ENCODE measurements at regions not wholly inside any gene's neighbourhood (a gene's known extent, or its start where the extent isn't known, plus 50 kb on each side); places are given as distances from the start of the nearest gene placed in this dataset.

DNA sequence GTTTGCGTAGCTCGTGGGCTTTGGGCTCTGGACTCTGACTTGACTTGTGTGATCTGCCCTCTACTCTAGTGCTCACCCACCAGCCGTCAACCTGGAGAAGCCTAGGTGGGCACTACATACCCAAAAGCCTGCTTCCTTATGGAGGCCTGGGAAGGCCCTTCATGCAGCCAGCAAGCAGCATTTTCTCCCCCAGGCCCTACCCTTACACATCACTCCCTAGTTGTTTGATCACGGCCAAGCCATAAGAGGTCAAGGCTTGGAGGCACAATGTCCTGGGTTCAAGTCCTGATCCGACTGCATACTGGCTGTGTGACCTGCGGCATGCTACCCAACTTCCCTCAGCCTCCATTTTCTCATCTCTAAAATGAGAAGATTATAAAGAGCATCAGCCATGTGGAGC, 151.3 kb upstream of the EGFLAM start:
- no peaks in the 10 kb centered on the region for H3K4me1 ChIP-seq (ENCODE audit: insufficient read depth)
- TF ChIP-seq EZH2phosphoT487 (IDR thresholded peaks at IDR 0.05; ENCODE audit: insufficient read depth, low read depth) (no peak), EZH2 (IDR thresholded peaks at IDR 0.05; ENCODE audit: insufficient read depth, poor library complexity, severe bottlenecking) (no peak)
- H3K9ac ChIP-seq: no peak overlapping the region
- 0 out of 2 replicates have a peak, but pooled peaks cover 6% of the 10 kb centered on the region for H3K27me3 ChIP-seq (replicated peaks; ENCODE audit: insufficient read depth)
- no peaks in the 10 kb centered on the region for H3K9me3 ChIP-seq (ENCODE audit: low read depth)
- no peaks in the 10 kb centered on the region for H3K9me2 ChIP-seq (ENCODE audit: insufficient read depth)
- 59 to 64% methylated on average over 6 of the region's 6 CpGs for whole genome bisulfite sequencing, 2 experiments (ENCODE audit: low coverage in 1 of 2, low lambda C conversion rate in 2 of 2, missing lambda C conversion rate in 2 of 2)
- no peak overlapping the region for H2AFZ ChIP-seq
- no peaks in the 10 kb centered on the region for H3K79me2 ChIP-seq (ENCODE audit: insufficient read depth)
- no peaks in the 10 kb centered on the region for H3K36me3 ChIP-seq (ENCODE audit: low read depth)
- no peak overlapping the region for H3K4me3 ChIP-seq
- H3K4me2 ChIP-seq (ENCODE audit: unreplicated experiment): no peak overlapping the region
- H4K20me1 ChIP-seq (ENCODE audit: insufficient read depth): no peaks in the 10 kb centered on the region
- in situ Hi-C loops (cut with MboI): no loop called here
- DNase-seq: no peak
- no peak overlapping the region for H3K27ac ChIP-seq
- no peaks in the 10 kb centered on the region for H3F3A ChIP-seq (ENCODE audit: insufficient read depth)

DNA sequence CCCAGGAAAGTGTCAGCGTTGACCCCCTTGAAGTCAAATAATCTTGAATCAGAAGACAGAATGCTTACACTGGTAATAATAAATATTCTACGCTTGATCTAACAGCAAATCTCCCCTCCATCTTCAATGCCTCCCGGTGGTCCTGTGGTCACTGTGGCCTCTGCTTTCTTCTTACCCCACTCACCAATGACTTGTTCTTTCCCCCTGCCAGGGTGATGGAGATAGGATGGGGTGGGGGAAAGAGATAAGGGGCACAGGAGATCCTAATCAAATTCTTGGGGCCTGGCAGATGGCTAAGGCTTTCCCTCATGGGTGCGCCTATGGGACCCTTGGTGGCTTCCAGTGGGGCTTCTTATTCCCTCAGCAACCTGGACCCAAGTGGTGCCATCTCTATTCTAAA, 152.6 kb upstream of the EGFLAM start:
- no peak overlapping the region for H3K27ac ChIP-seq
- H3K4me1 ChIP-seq (ENCODE audit: insufficient read depth): no peaks in the 10 kb centered on the region
- DNase-seq: no peak
- no peaks in the 10 kb centered on the region for H3K9me3 ChIP-seq (ENCODE audit: low read depth)
- no peaks in the 10 kb centered on the region for H4K20me1 ChIP-seq (ENCODE audit: insufficient read depth)
- in situ Hi-C loops (cut with MboI): no loop called here
- TF ChIP-seq EZH2 (IDR thresholded peaks at IDR 0.05; ENCODE audit: insufficient read depth, poor library complexity, severe bottlenecking) (no peak), EZH2phosphoT487 (IDR thresholded peaks at IDR 0.05; ENCODE audit: insufficient read depth, low read depth) (no peak)
- peaks cover 6% of the 10 kb centered on the region; the same call in 1 of the 2 replicates for H3K27me3 ChIP-seq (replicated peaks; ENCODE audit: insufficient read depth)
- no peaks in the 10 kb centered on the region for H3K79me2 ChIP-seq (ENCODE audit: insufficient read depth)
- no peak overlapping the region for H2AFZ ChIP-seq
- H3K9me2 ChIP-seq (ENCODE audit: insufficient read depth): no peaks in the 10 kb centered on the region
- H3K9ac ChIP-seq: no peak overlapping the region
- H3K36me3 ChIP-seq (ENCODE audit: low read depth): no peaks in the 10 kb centered on the region
- H3K4me3 ChIP-seq: no peak overlapping the region
- no peaks in the 10 kb centered on the region for H3F3A ChIP-seq (ENCODE audit: insufficient read depth)
- WGBS, 2 experiments (ENCODE audit: low coverage in 1 of 2, low lambda C conversion rate in 2 of 2, missing lambda C conversion rate in 2 of 2): 51% methylated on average over 4 of the region's 4 CpGs
- no peak overlapping the region for H3K4me2 ChIP-seq (ENCODE audit: unreplicated experiment)

DNA sequence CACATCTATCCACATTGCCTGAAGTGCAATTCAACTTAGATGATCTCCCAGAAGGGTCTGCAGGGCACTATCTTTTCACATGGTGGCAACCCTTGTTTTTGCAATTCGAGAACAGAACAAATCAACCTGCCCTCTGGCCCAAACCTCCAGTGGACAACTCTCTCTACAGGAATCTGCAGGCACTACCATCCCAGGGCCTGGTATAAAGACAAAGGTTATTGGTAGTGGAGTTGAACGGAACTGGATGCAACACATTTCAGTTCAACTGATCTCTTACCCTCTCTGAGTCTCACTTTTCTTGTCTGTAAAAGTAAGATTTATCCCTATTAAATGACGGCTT, 153.2 kb upstream of the EGFLAM start:
- Histone ChIP-seq H3K27ac (no peak overlapping the region), H3K9me2 (ENCODE audit: insufficient read depth) (no peaks in the 10 kb centered on the region), H3K36me3 (ENCODE audit: low read depth) (no peaks in the 10 kb centered on the region), H3K4me3 (no peak overlapping the region), H4K20me1 (ENCODE audit: insufficient read depth) (no peaks in the 10 kb centered on the region), H3K79me2 (ENCODE audit: insufficient read depth) (no peaks in the 10 kb centered on the region), H3K27me3 (replicated peaks; ENCODE audit: insufficient read depth) (peaks cover 6% of the 10 kb centered on the region; the same call in 1 of the 2 replicates), H3K9me3 (ENCODE audit: low read depth) (no peaks in the 10 kb centered on the region), H3F3A (ENCODE audit: insufficient read depth) (no peaks in the 10 kb centered on the region), H3K9ac (no peak overlapping the region), H3K4me2 (ENCODE audit: unreplicated experiment) (no peak overlapping the region), H2AFZ (no peak overlapping the region), H3K4me1 (ENCODE audit: insufficient read depth) (no peaks in the 10 kb centered on the region)
- in situ Hi-C loops (cut with MboI): no loop called here
- DNase-seq: no peak
- no peak for TF ChIP-seq EZH2 (IDR thresholded peaks at IDR 0.05; ENCODE audit: insufficient read depth, poor library complexity, severe bottlenecking)
- no peak for TF ChIP-seq EZH2phosphoT487 (IDR thresholded peaks at IDR 0.05; ENCODE audit: insufficient read depth, low read depth)
- 34 to 38% methylated on average over 3 of the region's 3 CpGs for WGBS, 2 experiments (ENCODE audit: low coverage in 1 of 2, low lambda C conversion rate in 2 of 2, missing lambda C conversion rate in 2 of 2)

DNA sequence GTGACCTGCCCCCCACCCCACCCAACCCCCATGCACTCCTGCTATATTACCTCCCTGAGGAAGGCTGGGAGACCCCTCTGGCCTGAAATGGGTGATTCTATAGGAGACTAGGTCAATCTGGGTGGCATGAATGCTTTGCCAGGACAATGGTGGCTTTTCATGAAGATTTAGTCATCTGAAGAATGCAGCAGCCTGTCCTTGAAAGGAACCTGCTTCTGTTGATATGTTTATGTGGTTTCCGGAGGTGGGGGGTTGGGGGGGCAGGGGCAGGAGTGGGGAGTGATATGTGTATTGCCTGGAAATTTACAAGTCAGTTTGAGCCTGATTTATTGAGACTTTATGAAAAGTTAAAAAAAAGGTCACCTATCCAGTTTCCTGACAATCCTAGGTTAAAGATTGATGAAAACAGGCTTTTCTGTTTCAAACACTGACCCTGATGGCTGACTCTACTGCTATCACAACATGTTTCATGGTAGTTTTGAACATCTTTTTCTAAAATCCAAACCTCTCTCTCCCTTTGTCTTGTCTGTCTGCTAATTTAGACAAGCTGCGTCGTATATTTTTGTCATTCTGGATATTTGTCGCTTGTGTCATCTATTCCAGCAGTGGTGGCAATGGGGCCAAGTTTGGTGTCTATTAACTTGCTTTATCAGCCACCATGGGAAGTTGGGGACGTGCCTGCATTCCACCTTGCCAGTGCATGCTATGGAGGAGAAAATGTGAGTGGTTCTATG, 153.7 kb upstream of the EGFLAM start:
- H3K27me3 ChIP-seq (replicated peaks; ENCODE audit: insufficient read depth): peaks cover 6% of the 10 kb centered on the region; the same call in 1 of the 2 replicates
- H3K4me2 ChIP-seq (ENCODE audit: unreplicated experiment): no peak overlapping the region
- in situ Hi-C loops (cut with MboI): no loop called here
- no peaks in the 10 kb centered on the region for H3K36me3 ChIP-seq (ENCODE audit: low read depth)
- no peak for DNase-seq
- 29 to 42% methylated on average over 5 of the region's 5 CpGs for WGBS, 2 experiments (ENCODE audit: low coverage in 1 of 2, low lambda C conversion rate in 2 of 2, missing lambda C conversion rate in 2 of 2)
- TF ChIP-seq EZH2phosphoT487 (IDR thresholded peaks at IDR 0.05; ENCODE audit: insufficient read depth, low read depth): no peak
- no peak for TF ChIP-seq EZH2 (IDR thresholded peaks at IDR 0.05; ENCODE audit: insufficient read depth, poor library complexity, severe bottlenecking)
- no peaks in the 10 kb centered on the region for H3K9me2 ChIP-seq (ENCODE audit: insufficient read depth)
- H3K4me3 ChIP-seq: no peak overlapping the region
- no peaks in the 10 kb centered on the region for H3K9me3 ChIP-seq (ENCODE audit: low read depth)
- H3K79me2 ChIP-seq (ENCODE audit: insufficient read depth): no peaks in the 10 kb centered on the region
- no peaks in the 10 kb centered on the region for H4K20me1 ChIP-seq (ENCODE audit: insufficient read depth)
- no peak overlapping the region for H2AFZ ChIP-seq
- no peak overlapping the region for H3K9ac ChIP-seq
- H3K27ac ChIP-seq: no peak overlapping the region
- no peaks in the 10 kb centered on the region for H3K4me1 ChIP-seq (ENCODE audit: insufficient read depth)
- H3F3A ChIP-seq (ENCODE audit: insufficient read depth): no peaks in the 10 kb centered on the region

Measured in GM23248 (cell line).